HG02852 (cell line): ENCODE measurements at regions not wholly inside any gene's neighbourhood (a gene's known extent, or its start where the extent isn't known, plus 50 kb on each side); places are given as distances from the start of the nearest gene placed in this dataset.

ENCODE experiments used
- ATAC-seq: cut with Tn5 transposase; IDR thresholded peaks from one replicate; pipeline ENCODE4 v1.9.1; 2021; ENCODE audit warnings: mild to moderate bottlenecking, moderate library complexity; ENCODE audit not compliant: unreplicated experiment

GRCh38 chr3:127033171-127033570 is 50.3 kb downstream of the PLXNA1 start:
- ATAC-seq: no peak

GRCh38 chr3:127033786-127034185 is 50.9 kb downstream of the PLXNA1 start:
- no peak for ATAC-seq

GRCh38 chr3:127034195-127034989 is 51.5 kb downstream of the PLXNA1 start:
- ATAC-seq: no peak

GRCh38 chr3:127034990-127035652 is 52.2 kb downstream of the PLXNA1 start:
- ATAC-seq: no peak

- no peak for ATAC-seq
These were observed 52.8 kb downstream of the PLXNA1 start for GRCh38 chr3:127035677-127036076.

- ATAC-seq: no peak
These were observed 53.5 kb downstream of the PLXNA1 start for GRCh38 chr3:127036209-127037020.

GRCh38 chr3:127037021-127037400 is 54.1 kb downstream of the PLXNA1 start:
- ATAC-seq: no peak

GRCh38 chr3:127037418-127037841 is 54.5 kb downstream of the PLXNA1 start:
- ATAC-seq: no peak

- ATAC-seq: no peak
These were observed 55.1 kb downstream of the PLXNA1 start for GRCh38 chr3:127037971-127038446.

GRCh38 chr3:127038466-127038865 is 55.6 kb downstream of the PLXNA1 start:
- no peak for ATAC-seq

GRCh38 chr3:127038923-127039581 is 56.1 kb downstream of the PLXNA1 start:
- ATAC-seq: no peak

- no peak for ATAC-seq
These were observed 56.8 kb downstream of the PLXNA1 start for GRCh38 chr3:127039719-127040118.

GRCh38 chr3:127040216-127040615 is 57.3 kb downstream of the PLXNA1 start:
- no peak for ATAC-seq

GRCh38 chr3:127041264-127041820 is 58.4 kb downstream of the PLXNA1 start:
- no peak for ATAC-seq

GRCh38 chr3:127041933-127042332 is 59.0 kb downstream of the PLXNA1 start:
- no peak for ATAC-seq

- ATAC-seq: no peak
These were observed 59.7 kb downstream of the PLXNA1 start for GRCh38 chr3:127042634-127043033.

- no peak for ATAC-seq
These were observed 60.2 kb downstream of the PLXNA1 start for GRCh38 chr3:127043041-127043641.

GRCh38 chr3:127043731-127044510 is 61.0 kb downstream of the PLXNA1 start:
- ATAC-seq: no peak

GRCh38 chr3:127044996-127045395 is 62.1 kb downstream of the PLXNA1 start:
- ATAC-seq: no peak
